Osteocyte (in vitro differentiated cells): ENCODE measurements at regions not wholly inside any gene's neighbourhood (a gene's known extent, or its start where the extent isn't known, plus 50 kb on each side); places are given as distances from the start of the nearest gene placed in this dataset.

ENCODE experiments used
- DNase-seq: peaks from one replicate; pipeline ENCODE4 v3.0.0; 2021; ENCODE audit warnings: mixed read lengths; ENCODE audit not compliant: unreplicated experiment; ENCODE audit errors: extremely low spot score
- H3K27ac Mint-ChIP-seq: one replicate; pipeline ENCODE4 v1.8.0; 2021; ENCODE audit warnings: mild to moderate bottlenecking, mixed read lengths; ENCODE audit not compliant: unreplicated experiment
- H3K27me3 Mint-ChIP-seq: one replicate; pipeline ENCODE4 v1.8.0; 2021; ENCODE audit warnings: mixed read lengths; ENCODE audit not compliant: unreplicated experiment
- H3K36me3 Mint-ChIP-seq: one replicate; pipeline ENCODE4 v1.8.0; 2021; ENCODE audit warnings: mixed read lengths; ENCODE audit not compliant: unreplicated experiment
- H3K4me1 Mint-ChIP-seq: one replicate; pipeline ENCODE4 v1.8.0; 2021; ENCODE audit warnings: mixed read lengths; ENCODE audit not compliant: unreplicated experiment
- H3K4me3 Mint-ChIP-seq: one replicate; pipeline ENCODE4 v1.8.0; 2021; ENCODE audit warnings: mild to moderate bottlenecking, moderate library complexity, mixed read lengths; ENCODE audit not compliant: unreplicated experiment
- H3K9me3 Mint-ChIP-seq: one replicate; pipeline ENCODE4 v1.8.0; 2021; ENCODE audit warnings: mixed read lengths; ENCODE audit not compliant: unreplicated experiment
- TF ChIP-seq, protein P1 (sequence below): fragments of 200-600 bp; sonication (generic); IDR thresholded peaks from 2 replicates; pipeline ENCODE4 v1.5.0; 2021; ENCODE audit warnings: antibody characterized with exemption, mild to moderate bottlenecking, moderate library complexity

- no peak overlapping the region for H3K27ac Mint-ChIP-seq
- TF ChIP-seq, protein P1, sequence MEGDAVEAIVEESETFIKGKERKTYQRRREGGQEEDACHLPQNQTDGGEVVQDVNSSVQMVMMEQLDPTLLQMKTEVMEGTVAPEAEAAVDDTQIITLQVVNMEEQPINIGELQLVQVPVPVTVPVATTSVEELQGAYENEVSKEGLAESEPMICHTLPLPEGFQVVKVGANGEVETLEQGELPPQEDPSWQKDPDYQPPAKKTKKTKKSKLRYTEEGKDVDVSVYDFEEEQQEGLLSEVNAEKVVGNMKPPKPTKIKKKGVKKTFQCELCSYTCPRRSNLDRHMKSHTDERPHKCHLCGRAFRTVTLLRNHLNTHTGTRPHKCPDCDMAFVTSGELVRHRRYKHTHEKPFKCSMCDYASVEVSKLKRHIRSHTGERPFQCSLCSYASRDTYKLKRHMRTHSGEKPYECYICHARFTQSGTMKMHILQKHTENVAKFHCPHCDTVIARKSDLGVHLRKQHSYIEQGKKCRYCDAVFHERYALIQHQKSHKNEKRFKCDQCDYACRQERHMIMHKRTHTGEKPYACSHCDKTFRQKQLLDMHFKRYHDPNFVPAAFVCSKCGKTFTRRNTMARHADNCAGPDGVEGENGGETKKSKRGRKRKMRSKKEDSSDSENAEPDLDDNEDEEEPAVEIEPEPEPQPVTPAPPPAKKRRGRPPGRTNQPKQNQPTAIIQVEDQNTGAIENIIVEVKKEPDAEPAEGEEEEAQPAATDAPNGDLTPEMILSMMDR = no peak
These were observed 64.8 kb upstream of the SATB1 start for GRCh38 chr3:18489939-18490338.

GRCh38 chr3:18483226-18483625 is 58.1 kb upstream of the SATB1 start:
- peaks cover 25% of the 10 kb centered on the region for H3K27me3 Mint-ChIP-seq
- H3K9me3 Mint-ChIP-seq = no peaks in the 10 kb centered on the region
- H3K4me1 Mint-ChIP-seq = no peaks in the 10 kb centered on the region
- no peak overlapping the region for H3K27ac Mint-ChIP-seq
- TF ChIP-seq, protein P1 = no peak
- no peak for DNase-seq
- no peaks in the 10 kb centered on the region for H3K36me3 Mint-ChIP-seq
- no peak overlapping the region for H3K4me3 Mint-ChIP-seq

More at GRCh38 chr3:18489939-18490338, 64.8 kb upstream of the SATB1 start:
- no peaks in the 10 kb centered on the region for H3K4me1 Mint-ChIP-seq
- H3K36me3 Mint-ChIP-seq = no peaks in the 10 kb centered on the region
- no peak overlapping the region for H3K4me3 Mint-ChIP-seq
- H3K27me3 Mint-ChIP-seq = peaks cover 19% of the 10 kb centered on the region
- no peak for DNase-seq
- no peaks in the 10 kb centered on the region for H3K9me3 Mint-ChIP-seq

GRCh38 chr3:18481946-18482548 is 56.9 kb upstream of the SATB1 start:
- Mint-ChIP-seq H3K27ac (no peak overlapping the region), H3K4me3 (no peak overlapping the region), H3K36me3 (no peaks in the 10 kb centered on the region), H3K4me1 (no peaks in the 10 kb centered on the region), H3K9me3 (no peaks in the 10 kb centered on the region), H3K27me3 (peaks cover 25% of the 10 kb centered on the region)
- TF ChIP-seq, protein P1 = no peak
- DNase-seq = no peak

DNA sequence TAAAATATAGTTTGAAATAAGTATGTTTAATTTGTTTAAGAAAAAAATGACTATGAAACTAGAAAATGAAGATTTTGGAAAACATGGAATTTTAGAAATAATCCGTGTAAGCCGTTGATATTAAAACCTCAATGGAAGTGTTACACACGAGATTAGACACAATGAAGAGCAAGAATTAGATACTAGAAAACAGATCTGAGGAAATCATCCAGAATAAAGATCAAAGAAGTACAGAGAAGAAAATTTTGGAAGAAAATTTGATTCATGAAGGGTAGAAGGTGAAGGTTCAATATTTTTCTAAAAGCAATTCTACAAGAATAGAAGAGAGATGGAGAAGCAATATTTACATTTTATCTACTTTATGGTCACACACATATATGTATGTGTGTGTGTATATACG is 52.5 kb upstream of the SATB1 start:
- DNase-seq = no peak
- Mint-ChIP-seq H3K27me3 (peaks cover 16% of the 10 kb centered on the region), H3K4me3 (no peak overlapping the region), H3K4me1 (no peaks in the 10 kb centered on the region), H3K27ac (no peak overlapping the region), H3K9me3 (no peaks in the 10 kb centered on the region), H3K36me3 (no peaks in the 10 kb centered on the region)
- TF ChIP-seq, protein P1 = no peak
